ENCODE measurements at regions not wholly inside any gene's neighbourhood (a gene's known extent, or its start where the extent isn't known, plus 50 kb on each side); places are given as distances from the start of the nearest gene placed in this dataset.
A peak's percentile ranks its signal among the peaks of the same experiment; 100 is the strongest.

GRCh38 chr12:90261283-90261682, 552.6 kb upstream of the ATP2B1 start:
- no peak for DNase-seq (ENCODE audit: low spot score)

GRCh38 chr12:90260136-90260535, 551.5 kb upstream of the ATP2B1 start:
- no peak for DNase-seq (ENCODE audit: low spot score)

- no peak for DNase-seq (ENCODE audit: low spot score)
Measured at GRCh38 chr12:90257927-90258624, 549.4 kb upstream of the ATP2B1 start.

- no peak for DNase-seq (ENCODE audit: low spot score)
Measured at GRCh38 chr12:90254796-90255195, 546.2 kb upstream of the ATP2B1 start.

GRCh38 chr12:90253674-90254181, 545.1 kb upstream of the ATP2B1 start:
- peak; percentile 86 for DNase-seq (ENCODE audit: low spot score)

- no peak for DNase-seq (ENCODE audit: low spot score)
Measured at GRCh38 chr12:90253136-90253535, 544.5 kb upstream of the ATP2B1 start.

- DNase-seq (ENCODE audit: low spot score) = no peak
Measured at GRCh38 chr12:90250766-90251165, 542.1 kb upstream of the ATP2B1 start.

GRCh38 chr12:90250042-90250441, 541.4 kb upstream of the ATP2B1 start:
- DNase-seq (ENCODE audit: low spot score) = no peak

GRCh38 chr12:90246688-90247087, 538.0 kb upstream of the ATP2B1 start:
- no peak for DNase-seq (ENCODE audit: low spot score)

GRCh38 chr12:90245391-90245790, 536.8 kb upstream of the ATP2B1 start:
- no peak for DNase-seq (ENCODE audit: low spot score)

- no peak for DNase-seq (ENCODE audit: low spot score)
Measured at GRCh38 chr12:90244232-90244631, 535.6 kb upstream of the ATP2B1 start.

GRCh38 chr12:90243211-90243610, 534.6 kb upstream of the ATP2B1 start:
- DNase-seq (ENCODE audit: low spot score) = no peak

GRCh38 chr12:90239732-90240260, 531.2 kb upstream of the ATP2B1 start:
- no peak for DNase-seq (ENCODE audit: low spot score)

- DNase-seq (ENCODE audit: low spot score) = no peak
Measured at GRCh38 chr12:90238663-90239271, 530.1 kb upstream of the ATP2B1 start.

GRCh38 chr12:90237841-90238240, 529.2 kb upstream of the ATP2B1 start:
- no peak for DNase-seq (ENCODE audit: low spot score)

GRCh38 chr12:90235642-90236041, 527.0 kb upstream of the ATP2B1 start:
- no peak for DNase-seq (ENCODE audit: low spot score)

- no peak for DNase-seq (ENCODE audit: low spot score)
Measured at GRCh38 chr12:90234472-90234871, 525.8 kb upstream of the ATP2B1 start.

GRCh38 chr12:90233168-90234100, 524.8 kb upstream of the ATP2B1 start:
- no peak for DNase-seq (ENCODE audit: low spot score)

- no peak for DNase-seq (ENCODE audit: low spot score)
Measured at GRCh38 chr12:90229407-90230170, 521.0 kb upstream of the ATP2B1 start.

- no peak for DNase-seq (ENCODE audit: low spot score)
Measured at GRCh38 chr12:90226211-90226610, 517.6 kb upstream of the ATP2B1 start.

GRCh38 chr12:90216815-90217214, 508.2 kb upstream of the ATP2B1 start:
- DNase-seq (ENCODE audit: low spot score) = no peak
